Prostate gland (tissue), 2 donors: ENCODE measurements at regions not wholly inside any gene's neighbourhood (a gene's known extent, or its start where the extent isn't known, plus 50 kb on each side); places are given as distances from the start of the nearest gene placed in this dataset.

Experiments used
- POLR2A ChIP-seq: fragments of 450-650 bp; IDR thresholded peaks from one replicate; pipeline ENCODE4 v1.6.1; 2016; ENCODE audit warnings: antibody characterized with exemption, mild to moderate bottlenecking
- TF ChIP-seq, protein P1 (sequence below), 4 experiments: fragments of 200-600 bp in 2 of 4; fragments of 450-650 bp in 2 of 4; sonication (generic) in 2 of 4; IDR thresholded peaks; 1 replicate in 3 of 4; 2 replicates in 1 of 4; pipeline ENCODE4 v1.5.1; 2016 to 2019; ENCODE audit warnings: antibody characterized with exemption in 4 of 4, mild to moderate bottlenecking in 2 of 4, moderate library complexity in 2 of 4

DNA sequence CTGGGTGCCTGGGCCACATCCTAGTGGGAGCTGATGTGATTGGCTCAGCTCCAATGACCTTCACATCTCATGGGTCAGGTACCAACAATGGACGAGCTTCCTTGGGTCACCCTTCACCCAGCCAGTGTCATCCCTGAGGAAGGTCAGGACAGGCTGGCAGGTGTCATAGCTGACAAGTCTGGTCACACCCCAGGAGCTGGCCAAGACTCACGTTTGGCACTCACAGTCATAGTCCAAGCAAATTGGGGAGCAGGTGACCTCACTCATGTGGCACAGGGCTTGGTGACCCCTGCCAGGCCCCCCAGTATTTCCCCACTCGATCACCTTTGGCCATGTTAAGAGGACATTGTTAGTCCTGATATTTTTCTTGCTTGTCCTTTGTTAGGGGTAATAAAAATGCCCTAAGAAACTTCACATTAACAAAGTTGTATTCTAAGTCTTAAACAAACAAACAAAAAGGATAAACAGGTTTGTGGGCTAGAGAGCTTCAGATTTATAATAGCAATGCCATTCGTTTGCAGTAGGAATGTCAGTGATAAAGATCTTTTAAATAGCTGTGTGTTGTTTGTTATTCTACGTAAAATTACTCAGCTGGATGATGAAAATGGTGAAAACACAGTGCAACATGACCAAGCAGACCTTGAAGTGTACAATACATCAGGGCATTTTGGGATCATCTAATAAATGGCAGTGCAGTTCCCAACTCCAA, 79.5 kb upstream of the POMGNT2 start:
- TF ChIP-seq, protein P1, sequence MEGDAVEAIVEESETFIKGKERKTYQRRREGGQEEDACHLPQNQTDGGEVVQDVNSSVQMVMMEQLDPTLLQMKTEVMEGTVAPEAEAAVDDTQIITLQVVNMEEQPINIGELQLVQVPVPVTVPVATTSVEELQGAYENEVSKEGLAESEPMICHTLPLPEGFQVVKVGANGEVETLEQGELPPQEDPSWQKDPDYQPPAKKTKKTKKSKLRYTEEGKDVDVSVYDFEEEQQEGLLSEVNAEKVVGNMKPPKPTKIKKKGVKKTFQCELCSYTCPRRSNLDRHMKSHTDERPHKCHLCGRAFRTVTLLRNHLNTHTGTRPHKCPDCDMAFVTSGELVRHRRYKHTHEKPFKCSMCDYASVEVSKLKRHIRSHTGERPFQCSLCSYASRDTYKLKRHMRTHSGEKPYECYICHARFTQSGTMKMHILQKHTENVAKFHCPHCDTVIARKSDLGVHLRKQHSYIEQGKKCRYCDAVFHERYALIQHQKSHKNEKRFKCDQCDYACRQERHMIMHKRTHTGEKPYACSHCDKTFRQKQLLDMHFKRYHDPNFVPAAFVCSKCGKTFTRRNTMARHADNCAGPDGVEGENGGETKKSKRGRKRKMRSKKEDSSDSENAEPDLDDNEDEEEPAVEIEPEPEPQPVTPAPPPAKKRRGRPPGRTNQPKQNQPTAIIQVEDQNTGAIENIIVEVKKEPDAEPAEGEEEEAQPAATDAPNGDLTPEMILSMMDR (IDR thresholded peaks at IDR 0.05): no peak
- no peak for TF ChIP-seq POLR2A
